ENCODE measurements at regions not wholly inside any gene's neighbourhood (a gene's known extent, or its start where the extent isn't known, plus 50 kb on each side); places are given as distances from the start of the nearest gene placed in this dataset.
A peak's percentile ranks its signal among the peaks of the same experiment; 100 is the strongest.

- H3K36me3 ChIP-seq (ENCODE audit: control insufficient read depth in 2 of 2, insufficient read depth in 1 of 2, low read length in 2 of 2), result no peaks in the 10 kb centered on the region
- no peaks in the 10 kb centered on the region for H3K4me1 ChIP-seq (ENCODE audit: control insufficient read depth, insufficient read depth, low read length)
- CTCF ChIA-PET, result no interaction called here
- POLR2A ChIA-PET, result no interaction called here
- no peaks in the 10 kb centered on the region for H3K9me3 ChIP-seq (ENCODE audit: control insufficient read depth, insufficient read depth, low read depth, low read length)
- no peak overlapping the region for H3K4me3 ChIP-seq (ENCODE audit: low read depth, low read length)
- no peak overlapping the region for H3K27ac ChIP-seq (ENCODE audit: extremely low read depth, low read depth, low read length)
- TF ChIP-seq ZNF626 (tag by site-specific recombination; IDR thresholded peaks at IDR 0.05) (no peak), ZBTB17 (tag by site-specific recombination; IDR thresholded peaks at IDR 0.05) (no peak), ZNF48 (tag by site-specific recombination; IDR thresholded peaks at IDR 0.05) (no peak), SETDB1 (IDR thresholded peaks at IDR 0.05; ENCODE audit: insufficient read length, low read length) (peak; percentile 65), ZXDB (tag by site-specific recombination; IDR thresholded peaks at IDR 0.05) (no peak), GLI4 (tag by site-specific recombination; IDR thresholded peaks at IDR 0.05) (no peak), ZNF571 (tag by site-specific recombination; IDR thresholded peaks at IDR 0.05) (no peak)
These were observed 242.3 kb upstream of the IRX5 start for GRCh38 chr16:54688339-54688738.

GRCh38 chr16:54687043-54687899 lies 243.4 kb upstream of the IRX5 start:
- Histone ChIP-seq H3K9me3 (ENCODE audit: control insufficient read depth, insufficient read depth, low read depth, low read length) (no peaks in the 10 kb centered on the region), H3K27ac (ENCODE audit: extremely low read depth, low read depth, low read length) (no peak overlapping the region), H3K4me1 (ENCODE audit: control insufficient read depth, insufficient read depth, low read length) (no peaks in the 10 kb centered on the region), H3K36me3 (ENCODE audit: control insufficient read depth in 2 of 2, insufficient read depth in 1 of 2, low read length in 2 of 2) (no peaks in the 10 kb centered on the region), H3K4me3 (ENCODE audit: low read depth, low read length) (no peak overlapping the region)
- ChIA-PET POLR2A (no interaction called here), CTCF (no interaction called here)
- no peak for TF ChIP-seq ZNF184 (tag by site-specific recombination; IDR thresholded peaks at IDR 0.05)
- no peak for TF ChIP-seq EGR2 (tag by site-specific recombination; IDR thresholded peaks at IDR 0.05; ENCODE audit: low read depth)
- TF ChIP-seq FEZF1 (tag by site-specific recombination; IDR thresholded peaks at IDR 0.05), result peak; percentile 95
- no peak for TF ChIP-seq ZNF777 (tag by site-specific recombination; IDR thresholded peaks at IDR 0.05; ENCODE audit: borderline replicate concordance)
- no peak for TF ChIP-seq ZNF530 (tag by site-specific recombination; IDR thresholded peaks at IDR 0.05; ENCODE audit: low read depth)
- TF ChIP-seq ZBTB8A (tag by site-specific recombination; IDR thresholded peaks at IDR 0.05), result no peak
- TF ChIP-seq ZNF843 (tag by site-specific recombination; IDR thresholded peaks at IDR 0.05), result peak; percentile 95
- no peak for TF ChIP-seq ZNF26 (tag by site-specific recombination; IDR thresholded peaks at IDR 0.05)
- TF ChIP-seq ZNF362 (tag by site-specific recombination; IDR thresholded peaks at IDR 0.05), result peak; percentile 47; the same call in 1 of the 2 replicates
- TF ChIP-seq ZNF292 (tag by site-specific recombination; IDR thresholded peaks at IDR 0.05; ENCODE audit: borderline replicate concordance, low read depth), result no peak
- no peak for TF ChIP-seq ZBTB48 (tag by site-specific recombination; IDR thresholded peaks at IDR 0.05)
- no peak for TF ChIP-seq ZNF645 (tag by site-specific recombination; IDR thresholded peaks at IDR 0.05)
- no peak for TF ChIP-seq ZNF174 (tag by site-specific recombination; IDR thresholded peaks at IDR 0.05)
- no peak for TF ChIP-seq SP3 (tag by site-specific recombination; IDR thresholded peaks at IDR 0.05)
- TF ChIP-seq ZNF501 (tag by site-specific recombination; IDR thresholded peaks at IDR 0.05), result no peak
- no peak for TF ChIP-seq ZNF23 (tag by site-specific recombination; IDR thresholded peaks at IDR 0.05; ENCODE audit: borderline replicate concordance)
- TF ChIP-seq ZBTB11 (tag by site-specific recombination; conservative IDR thresholded peaks at IDR 0.05; ENCODE audit: low read depth), result no peak
- TF ChIP-seq ZXDB (tag by site-specific recombination; IDR thresholded peaks at IDR 0.05), result peak; percentile 70
